OCI-M1 (cell line): ENCODE measurements at regions not wholly inside any gene's neighbourhood (a gene's known extent, or its start where the extent isn't known, plus 50 kb on each side); places are given as distances from the start of the nearest gene placed in this dataset.

ENCODE experiments used
- DNase-seq: peaks from one replicate; lab custom pipeline; 2025; lab: John Stamatoyannopoulos, UW

DNA sequence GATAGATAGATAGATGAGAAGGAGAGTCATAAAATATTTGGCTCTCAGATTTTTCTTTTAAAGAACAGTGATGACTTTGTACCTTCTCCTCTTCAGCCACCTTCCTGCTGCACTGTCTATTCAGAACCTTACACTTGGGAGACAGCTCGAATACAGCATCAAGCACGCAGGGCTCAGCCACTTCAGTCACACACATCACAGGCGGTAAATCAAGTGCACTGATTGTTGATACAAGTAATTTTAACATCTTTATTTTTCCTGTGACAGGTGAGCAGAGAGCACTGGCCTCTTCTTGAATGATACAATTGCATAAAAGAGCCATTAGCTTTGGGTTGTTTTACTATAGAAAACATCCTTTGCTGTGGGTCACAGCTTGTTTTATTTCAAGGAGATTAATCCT, 1118.5 kb upstream of the EYS start:
- no peak for DNase-seq

DNA sequence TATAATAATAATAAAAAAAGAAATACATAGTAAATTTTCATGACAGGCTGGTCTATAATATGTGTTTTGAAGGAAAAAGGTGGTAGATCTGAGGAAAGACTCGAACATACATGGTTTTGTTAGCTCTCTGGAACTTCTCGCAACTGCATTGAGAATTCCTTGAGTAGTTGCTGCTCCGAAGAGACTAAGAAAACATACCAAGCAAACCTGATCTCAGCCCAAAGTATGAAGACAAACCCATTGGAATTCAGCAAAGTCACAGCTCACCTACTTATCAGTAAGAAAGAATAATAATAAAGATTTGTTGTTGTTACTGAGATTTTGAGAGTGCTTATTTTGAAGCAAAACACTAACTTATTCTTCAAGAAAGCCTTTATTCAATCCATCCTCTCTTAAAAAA, 1107.1 kb upstream of the EYS start:
- no peak for DNase-seq

DNA sequence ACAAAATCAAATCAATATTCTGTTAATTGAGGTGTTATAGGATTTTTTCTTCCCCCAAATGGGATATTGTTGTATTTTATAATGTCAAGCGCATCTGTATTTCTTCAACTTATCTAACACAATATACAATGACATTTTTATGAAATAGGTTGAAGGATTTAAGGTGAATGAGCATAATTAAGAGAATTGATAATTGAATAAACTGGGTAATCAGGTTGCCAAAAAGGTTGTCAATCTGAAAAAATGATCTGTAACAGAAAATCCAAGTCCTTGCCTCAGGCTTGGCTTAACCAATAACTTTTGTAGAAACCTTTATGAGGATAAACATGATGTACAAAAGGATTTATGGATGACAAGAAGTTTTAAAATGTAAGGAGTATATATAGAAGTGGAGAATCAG, 1101.7 kb upstream of the EYS start:
- DNase-seq: no peak

DNA sequence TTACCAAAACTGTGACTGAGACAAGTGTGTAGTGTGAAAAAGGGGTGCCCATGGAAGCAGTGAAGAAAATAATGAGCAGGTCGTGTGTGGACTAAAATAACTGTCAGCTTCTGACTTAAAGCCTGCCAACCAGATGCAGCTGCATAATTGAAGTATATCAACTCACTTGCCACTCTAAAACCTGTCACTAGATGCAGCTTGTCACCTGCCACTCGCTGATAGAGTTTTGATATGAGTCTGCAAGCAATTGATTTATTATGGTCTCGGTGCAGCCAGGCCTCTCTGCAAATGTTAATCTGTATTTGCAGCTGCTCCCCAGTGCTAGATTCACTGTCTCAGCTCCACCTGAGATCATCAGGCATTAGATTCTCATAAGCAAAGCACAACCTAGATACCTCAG, 1090.0 kb upstream of the EYS start:
- DNase-seq: no peak

DNA sequence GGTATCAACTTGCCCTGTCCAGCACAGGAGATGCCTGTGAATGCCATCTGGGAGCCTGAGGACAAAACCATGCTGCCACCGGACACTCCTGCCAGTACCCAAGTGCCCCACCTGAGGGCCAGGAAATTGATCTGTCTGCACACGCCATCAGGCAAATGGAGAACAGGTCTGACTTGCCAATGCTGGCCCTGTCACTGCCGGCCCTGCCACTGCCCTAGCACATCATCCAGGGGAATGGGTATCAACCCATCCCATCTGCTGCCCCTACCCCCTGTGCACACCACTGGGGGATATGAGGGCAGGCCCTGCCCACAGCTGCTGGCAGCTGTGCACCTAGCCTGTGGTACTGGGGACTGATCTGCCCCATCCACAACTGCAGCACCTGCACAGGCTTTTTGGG, 1081.6 kb upstream of the EYS start:
- DNase-seq: no peak

DNA sequence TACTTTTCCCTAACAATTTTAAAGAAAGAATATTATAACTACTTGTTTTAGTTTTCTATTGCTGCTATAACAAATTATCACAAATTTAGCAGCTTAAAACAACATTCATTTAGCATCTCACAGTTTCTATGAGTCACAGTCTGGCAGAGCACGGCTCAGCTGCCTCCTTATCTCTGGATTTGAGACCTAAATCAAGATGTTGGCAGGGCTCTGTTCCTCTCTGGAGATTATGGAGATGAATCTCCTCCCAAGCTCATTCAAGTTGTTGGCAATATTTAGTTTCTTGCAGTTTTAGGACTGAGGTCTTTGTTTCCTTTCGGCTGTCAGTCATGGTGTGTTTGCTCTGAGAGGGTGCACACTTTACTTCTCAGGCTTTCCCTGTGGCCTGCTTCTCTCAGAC, 1065.8 kb upstream of the EYS start:
- DNase-seq: peak; percentile 32

DNA sequence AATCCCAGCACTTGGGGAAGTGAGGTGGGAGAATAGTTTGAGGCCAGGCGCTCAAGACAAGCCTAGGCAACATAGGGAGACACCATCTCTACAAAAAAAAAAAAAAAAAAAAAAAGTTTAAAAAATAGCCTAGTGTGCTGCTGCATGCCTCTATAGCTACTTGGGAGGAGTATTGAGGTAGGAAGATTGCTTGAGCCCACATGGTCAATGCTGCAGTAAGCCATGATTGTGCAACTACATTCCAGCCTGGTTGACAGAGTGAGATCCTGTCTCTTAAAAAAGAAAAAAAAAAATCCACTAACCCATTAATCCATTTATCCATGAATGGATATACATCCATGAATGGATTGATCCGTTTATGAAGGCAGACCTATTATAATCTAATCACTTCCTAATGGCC, 1064.6 kb upstream of the EYS start:
- no peak for DNase-seq

DNA sequence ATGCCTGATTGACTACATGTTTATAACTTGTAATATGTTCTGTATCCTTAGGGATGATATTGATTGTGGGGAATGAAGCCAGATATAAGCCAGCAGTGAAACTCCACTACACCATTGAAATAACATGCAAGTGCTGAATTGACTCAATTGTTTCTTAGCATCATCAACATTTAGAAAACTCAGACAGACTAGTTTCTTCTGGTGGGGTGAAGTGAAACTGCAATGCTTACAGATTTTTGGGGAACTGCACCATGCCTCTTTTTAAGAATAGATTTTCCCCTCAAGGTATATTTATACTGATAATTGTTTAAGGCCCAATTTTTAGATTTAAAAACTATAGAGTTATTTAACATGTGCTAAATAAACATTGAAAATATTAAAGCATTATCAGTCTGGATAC, 1044.6 kb upstream of the EYS start:
- no peak for DNase-seq

DNA sequence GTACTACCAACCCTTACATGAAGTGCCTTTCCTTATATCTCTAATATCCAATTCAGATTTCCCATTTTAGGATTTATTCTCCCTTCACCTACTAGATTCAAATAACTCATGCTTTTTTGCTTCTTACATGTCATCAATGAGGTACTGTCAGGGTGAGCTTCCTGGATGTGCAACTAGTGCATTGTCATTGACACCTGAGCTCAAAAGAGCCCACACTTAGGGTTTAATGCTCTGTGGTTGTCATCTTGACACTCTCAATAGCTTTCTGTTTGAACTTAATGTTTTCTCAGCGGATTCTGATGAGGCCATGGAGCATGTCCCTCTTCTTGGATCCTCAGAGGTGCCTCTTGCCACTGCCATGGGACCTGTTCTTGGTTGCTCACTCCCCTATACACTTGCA, 1033.3 kb upstream of the EYS start:
- DNase-seq: no peak

DNA sequence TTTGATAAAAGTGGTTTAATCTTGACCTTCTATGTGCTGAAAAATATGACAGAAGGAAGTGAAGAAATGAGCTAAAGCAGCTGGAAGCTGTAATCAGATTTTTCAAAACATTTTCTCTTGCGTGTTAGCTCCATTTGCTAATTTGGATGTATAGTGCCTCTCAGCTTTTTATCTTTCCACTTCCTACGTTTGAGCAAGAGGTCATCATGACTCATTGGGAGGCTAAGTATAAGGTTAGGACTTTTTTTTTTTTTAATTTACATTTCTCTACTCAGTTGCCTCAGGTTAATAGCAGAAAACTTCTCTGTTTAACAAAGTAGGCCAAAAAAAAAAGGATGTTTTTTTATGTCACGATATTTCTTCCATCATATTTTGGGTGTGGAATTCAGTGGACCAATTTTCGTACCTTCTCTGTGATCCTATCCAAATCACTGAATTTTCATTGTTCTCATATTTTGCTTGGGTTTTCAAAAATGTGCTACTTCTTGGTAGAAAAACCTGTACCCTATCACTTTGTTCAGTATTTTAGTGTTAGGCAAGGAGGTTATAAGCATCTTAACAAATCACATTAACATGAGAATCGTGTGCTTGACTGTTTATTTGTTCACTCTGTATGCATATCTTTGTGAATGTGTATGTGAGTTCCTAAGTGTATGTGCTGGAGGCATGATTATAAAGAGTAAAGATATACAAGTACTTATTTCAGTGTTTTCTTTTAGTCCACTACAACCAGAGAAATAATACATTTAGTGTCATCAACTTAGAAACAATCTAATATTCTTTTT, 1028.3 kb upstream of the EYS start:
- DNase-seq: peak; percentile 76

DNA sequence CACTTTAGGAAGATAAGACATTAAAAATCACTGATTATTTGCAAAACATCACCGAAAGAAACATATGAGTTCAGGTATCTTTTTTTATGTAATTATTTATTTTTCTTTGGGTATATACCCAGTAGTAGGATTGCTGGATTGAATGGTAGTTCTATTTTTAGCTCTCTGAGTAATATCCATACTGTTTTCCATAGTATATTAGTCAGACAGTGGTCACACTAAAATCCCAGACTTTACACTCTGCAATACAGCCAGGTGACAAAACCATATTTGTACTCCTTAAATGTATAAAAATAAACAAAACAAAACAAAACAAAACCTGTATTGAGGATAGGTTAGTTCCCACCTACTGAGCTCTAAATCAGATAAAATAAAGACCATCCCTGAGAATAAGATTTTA, 1024.3 kb upstream of the EYS start:
- DNase-seq: no peak

DNA sequence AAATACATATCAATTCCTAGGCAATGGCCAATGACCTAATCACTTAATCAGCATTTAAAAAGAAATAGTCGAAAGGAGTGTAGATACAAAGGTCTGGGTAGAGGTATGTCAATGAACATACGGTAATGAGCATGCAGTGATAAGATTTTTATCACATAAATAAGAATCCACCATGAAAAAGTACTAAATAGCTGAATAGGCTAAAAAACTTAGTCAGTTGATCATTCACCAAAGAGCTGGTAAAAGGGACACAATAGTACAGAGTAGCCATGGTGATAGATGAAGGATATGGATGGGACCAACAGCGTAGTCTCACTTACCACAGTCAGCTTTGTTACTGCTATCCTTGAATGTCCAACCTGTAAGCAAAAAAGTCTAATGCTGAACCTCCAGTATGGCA, 1018.6 kb upstream of the EYS start:
- DNase-seq: no peak

DNA sequence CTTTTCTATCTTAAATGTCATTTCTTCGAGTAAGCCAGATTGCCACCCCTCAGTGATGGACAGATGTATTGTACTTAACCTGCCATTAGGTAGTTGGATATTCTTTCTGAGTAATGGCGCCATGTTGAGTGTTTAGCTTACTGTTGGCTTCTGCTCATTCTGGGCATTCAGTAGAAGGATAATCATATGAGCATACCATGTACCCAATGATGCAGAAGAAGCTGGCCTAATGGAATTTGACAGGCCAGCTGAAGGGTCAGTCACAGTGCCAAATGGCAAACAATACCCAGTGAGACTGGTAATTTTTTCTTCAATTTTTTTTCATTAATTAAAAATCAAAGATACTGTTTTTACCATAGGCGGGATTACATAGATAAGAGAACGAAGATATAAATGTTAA, 1010.8 kb upstream of the EYS start:
- no peak for DNase-seq

DNA sequence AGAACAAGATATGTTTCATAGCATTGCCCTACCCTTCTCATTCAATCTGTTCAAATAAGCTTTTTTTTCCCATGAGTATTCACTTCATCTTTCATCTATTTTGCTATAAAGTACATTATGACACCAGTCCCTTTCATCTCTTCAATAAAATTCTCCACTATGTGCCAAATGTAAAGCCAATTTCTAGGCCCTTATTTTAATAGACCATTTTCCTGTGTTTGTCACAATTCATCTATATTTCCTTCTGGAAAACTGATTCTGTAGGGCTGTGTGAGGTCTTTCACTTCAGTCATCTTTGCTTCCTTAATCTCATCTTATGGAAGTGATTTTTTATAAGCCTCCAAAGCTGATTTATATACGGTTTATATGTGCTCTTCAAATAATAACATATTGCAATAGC, 992.4 kb upstream of the EYS start:
- no peak for DNase-seq

DNA sequence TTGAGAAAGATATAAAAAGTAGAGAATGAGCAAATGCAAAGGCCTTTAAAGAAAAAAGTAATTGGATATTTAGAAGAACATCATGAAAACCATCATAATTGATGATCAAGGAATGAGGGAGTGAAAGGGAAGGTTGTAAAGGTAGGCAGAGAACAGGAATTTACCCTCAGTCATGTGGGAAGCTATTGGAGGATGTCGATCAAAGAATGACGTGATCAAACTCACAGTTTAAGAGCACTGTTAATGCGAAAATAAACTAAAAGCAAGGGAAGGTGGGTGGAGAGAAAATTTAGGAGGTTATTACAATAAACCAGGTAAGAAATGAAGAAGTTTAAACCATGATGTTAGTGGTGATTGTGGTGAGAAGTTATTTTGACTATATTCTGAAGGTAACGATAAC, 982.6 kb upstream of the EYS start:
- DNase-seq: no peak

DNA sequence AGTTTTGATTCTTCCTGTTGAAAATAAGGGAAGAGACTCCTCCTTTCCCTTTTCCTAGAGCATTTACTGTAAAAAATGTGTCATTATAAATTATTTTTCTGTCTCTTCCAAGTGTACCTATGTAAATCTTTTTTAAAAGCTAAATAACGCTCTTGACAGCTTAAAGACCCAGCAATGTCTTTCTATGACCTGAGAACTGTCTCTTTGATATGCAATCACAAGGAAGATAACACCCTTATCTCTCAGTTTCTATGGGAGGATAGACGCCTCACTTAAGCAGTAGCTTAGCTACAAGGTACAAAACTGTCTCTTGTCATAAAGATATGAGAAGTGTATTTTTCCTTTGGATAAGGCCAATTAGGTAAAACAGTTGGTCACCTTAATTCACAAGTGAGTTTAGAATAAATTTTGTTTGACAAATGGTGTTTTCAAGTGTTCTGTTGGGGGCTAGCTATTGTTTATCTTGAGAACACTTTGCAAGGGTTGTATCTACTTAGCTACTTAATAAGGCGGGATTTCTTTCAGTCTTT, 980.6 kb upstream of the EYS start:
- DNase-seq: no peak

DNA sequence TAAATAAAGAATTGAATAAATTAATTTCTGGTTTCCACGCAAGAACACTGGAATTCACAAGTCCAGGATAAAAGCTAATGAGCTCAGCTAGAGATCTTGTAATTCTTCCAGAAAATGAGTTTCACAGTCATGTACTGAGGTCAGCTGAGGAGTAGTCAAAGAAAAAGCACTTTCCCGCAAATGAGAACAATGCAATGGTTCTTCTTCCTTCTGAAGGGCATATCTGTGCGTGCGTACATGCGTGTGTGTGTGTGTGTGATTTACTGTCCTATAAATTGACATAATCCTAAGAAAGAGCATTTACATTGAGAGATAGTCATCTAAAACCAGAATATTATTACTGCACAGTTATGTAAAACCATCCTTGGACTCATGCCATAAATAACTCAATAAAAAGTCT, 968.9 kb upstream of the EYS start:
- DNase-seq: no peak

DNA sequence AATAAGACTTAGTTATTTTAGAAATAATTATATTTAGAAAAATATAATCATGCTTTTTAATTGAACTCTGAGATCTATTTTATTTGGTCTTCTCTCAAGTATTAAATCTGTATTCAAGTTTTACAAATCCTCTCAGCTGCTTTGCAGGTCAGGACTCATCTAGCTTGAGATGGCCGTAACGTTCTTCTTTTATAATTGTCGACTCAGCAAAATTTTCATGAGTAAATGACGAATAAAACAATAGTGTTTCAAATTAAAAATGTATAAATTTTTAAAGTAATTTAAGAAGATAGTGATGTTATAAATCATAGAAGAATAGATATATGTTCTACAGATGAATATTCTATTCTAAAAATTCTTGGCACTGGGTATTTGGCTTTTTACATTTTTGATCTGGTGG, 957.1 kb upstream of the EYS start:
- no peak for DNase-seq

DNA sequence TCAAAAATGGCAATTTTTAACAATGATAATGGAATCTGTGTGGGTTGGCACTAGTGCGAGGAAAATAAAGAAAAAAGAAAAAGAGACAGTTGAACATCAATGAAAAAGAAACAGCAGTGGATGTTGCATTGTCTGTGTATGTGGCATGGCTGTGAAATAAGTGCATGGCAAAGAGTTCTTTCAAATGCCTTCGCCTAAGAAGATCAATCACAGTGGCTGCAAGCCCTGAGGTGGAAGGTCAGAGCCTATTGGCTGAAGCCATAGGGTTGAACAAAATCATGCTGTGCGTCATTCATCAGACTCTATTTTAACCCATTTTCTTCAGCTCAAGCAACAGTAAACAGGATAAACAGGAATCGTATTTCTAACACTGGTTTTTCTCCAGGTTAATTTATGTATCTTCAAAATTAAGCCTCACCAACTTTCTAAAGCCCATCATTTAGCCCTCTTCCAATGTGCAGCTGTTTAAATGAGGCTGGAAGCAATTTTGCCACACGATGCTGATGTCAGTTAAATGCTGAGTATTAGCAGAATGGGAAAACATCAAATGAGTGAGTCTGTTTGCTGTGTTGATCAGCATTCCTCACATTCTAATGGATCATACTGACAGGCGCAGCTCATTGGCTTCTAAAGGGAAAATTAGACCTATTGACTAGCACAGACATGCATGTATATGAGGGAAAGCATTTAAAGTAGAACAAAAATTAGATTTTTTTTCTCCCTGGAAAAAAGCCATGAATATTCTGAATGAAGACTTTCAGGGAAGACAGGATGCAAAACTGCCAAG, 955.9 kb upstream of the EYS start:
- DNase-seq: no peak

DNA sequence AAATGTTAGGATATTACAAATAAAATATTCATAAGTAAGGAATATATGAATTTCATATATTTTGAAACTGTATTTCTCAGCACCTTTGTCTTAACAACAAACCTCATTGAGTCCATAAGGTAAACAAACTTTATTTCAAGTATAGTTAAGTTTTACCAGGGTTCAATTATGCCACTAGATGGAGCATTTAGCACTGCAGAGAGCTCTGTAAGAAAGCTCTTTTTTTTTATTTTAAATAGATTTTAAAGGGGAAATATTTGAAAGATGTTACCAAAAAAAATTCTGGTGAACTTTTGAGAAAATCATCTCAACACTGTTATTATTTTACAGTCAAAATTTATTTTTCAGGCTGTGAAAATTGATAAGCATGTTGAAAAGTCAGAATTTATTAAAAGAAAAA, 955.2 kb upstream of the EYS start:
- peak; percentile 65 for DNase-seq

DNA sequence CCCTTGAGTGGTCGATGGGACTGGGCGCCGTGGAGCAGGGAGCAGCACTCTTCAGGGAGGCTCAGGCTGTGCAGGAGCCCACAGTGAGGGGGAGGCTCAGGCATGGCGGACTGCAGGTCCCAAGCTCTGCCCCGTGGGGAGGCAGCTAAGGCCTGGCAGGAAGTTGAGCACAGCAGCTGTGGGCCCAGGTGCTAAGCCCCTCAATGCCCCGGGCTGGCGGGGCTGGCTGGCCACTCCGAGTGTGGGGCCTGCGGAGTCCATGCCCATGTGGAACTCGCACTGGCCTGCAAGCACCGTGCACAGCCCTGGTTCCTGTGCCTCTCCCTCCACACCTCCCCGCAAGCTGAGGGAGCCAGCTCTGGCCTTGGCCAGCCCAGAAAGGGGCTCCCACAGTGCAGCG, 948.4 kb upstream of the EYS start:
- no peak for DNase-seq

DNA sequence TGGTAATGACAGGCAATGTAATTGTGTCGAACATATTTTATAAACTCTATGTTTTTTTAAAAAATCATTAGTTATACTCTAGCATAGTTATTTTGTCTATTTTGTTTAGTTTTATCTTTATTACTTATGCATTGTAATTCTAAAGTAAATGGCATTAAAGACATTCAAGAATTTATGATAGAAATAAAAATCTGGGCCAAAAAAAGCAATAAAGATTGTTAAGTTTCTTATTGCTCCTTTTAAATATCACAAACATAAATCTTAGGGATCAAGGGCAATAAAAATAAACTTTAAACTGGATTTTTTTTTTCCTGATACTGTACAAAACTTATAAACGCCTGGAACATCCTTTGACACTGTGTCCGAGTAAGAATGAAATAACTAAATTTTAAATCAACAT, 931.5 kb upstream of the EYS start:
- no peak for DNase-seq

DNA sequence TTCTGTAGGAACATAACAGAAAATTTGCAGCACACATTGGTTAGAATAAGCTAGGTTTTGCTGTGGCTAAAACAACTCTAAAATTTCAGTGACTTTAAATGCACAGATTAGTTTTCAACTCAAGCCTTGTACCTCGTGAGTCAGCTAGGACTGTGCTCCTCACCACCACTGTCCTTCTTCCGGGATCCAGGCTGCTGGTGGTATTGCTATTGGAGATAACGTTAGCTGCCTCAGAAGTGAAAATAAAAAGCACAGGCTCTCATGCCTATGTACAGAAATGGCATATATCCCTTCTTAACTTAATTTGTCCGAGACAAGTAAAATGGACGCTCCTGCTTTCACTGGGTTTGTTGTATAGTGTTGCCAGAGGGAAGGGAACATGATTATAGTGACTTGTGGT, 931.1 kb upstream of the EYS start:
- peak; percentile 94 for DNase-seq

DNA sequence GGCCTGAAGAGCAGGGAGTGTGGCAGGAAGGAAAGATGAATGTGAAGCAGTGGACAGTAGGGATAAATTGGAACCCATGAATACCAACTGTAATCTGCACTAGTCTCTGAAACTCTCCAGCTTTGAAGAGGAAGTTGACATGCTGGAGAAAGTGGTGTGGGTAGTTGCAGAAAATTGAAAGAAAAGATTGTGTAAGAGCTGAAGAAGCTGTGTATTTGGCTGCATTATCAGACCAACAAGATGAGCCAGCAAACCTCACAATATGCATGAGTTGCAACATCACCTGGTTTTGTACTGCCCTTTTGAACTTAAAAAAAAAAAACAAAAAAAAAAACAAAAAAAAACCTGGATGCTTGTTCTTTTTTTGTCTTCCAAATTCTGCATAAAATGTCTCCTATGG, 921.9 kb upstream of the EYS start:
- peak; percentile 90 for DNase-seq
